B cell (primary cell): ENCODE measurements at regions not wholly inside any gene's neighbourhood (a gene's known extent, or its start where the extent isn't known, plus 50 kb on each side); places are given as distances from the start of the nearest gene placed in this dataset.

ENCODE experiments used
- ATAC-seq: fragments of 200-7000 bp; cut with Tn5 transposase; one replicate; pipeline ENCODE4 v1.10.0; 2021; ENCODE audit warnings: low read depth, mild to moderate bottlenecking, moderate number of reproducible peaks, moderate library complexity
- CTCF ChIA-PET: fragments of 350-600 bp; sonication (Branson Sonifier 250); formaldehyde crosslinking; loops from one replicate; lab custom pipeline; 2021; ENCODE audit warnings: antibody characterized with exemption, inconsistent platforms; lab: Charles Lee
- POLR2A ChIA-PET: fragments of 350-600 bp; sonication (Branson Sonifier 250); formaldehyde crosslinking; loops from one replicate; lab custom pipeline; 2021; ENCODE audit warnings: antibody characterized with exemption; lab: Charles Lee
- DNase-seq: peaks from one replicate; pipeline ENCODE4 v3.0.0; 2013
- H2AFZ ChIP-seq: 2 replicates; pipeline ENCODE4 v1.6.1; 2012; ENCODE audit warnings: mild to moderate bottlenecking, low read depth, low read length; ENCODE audit not compliant: insufficient read depth, poor library complexity, severe bottlenecking
- H3K27ac ChIP-seq, 2 donors: 1 replicate in 1 of 2; 2 replicates in 1 of 2; pipeline ENCODE4 v1.5.1; 2012 to 2013; ENCODE audit warnings: low read length in 2 of 2, mild to moderate bottlenecking in 2 of 2, moderate library complexity in 1 of 2
- H3K27me3 ChIP-seq, 4 experiments: fragments of 200-600 bp in 1 of 4; sonication (generic) in 1 of 4; replicated peaks in 1 of 4; 1 replicate in 2 of 4; 2 replicates in 2 of 4; pipeline versions ENCODE4 v1.6.1 to v1.7.0; 2013 to 2016; ENCODE audit warnings: low read length in 3 of 4, mild to moderate bottlenecking in 2 of 4, mixed read lengths in 1 of 4, moderate library complexity in 1 of 4; ENCODE audit not compliant: insufficient read depth in 4 of 4, control insufficient read depth in 3 of 4; ENCODE audit errors: control extremely low read depth in 1 of 4
- H3K36me3 ChIP-seq, 2 experiments: replicated peaks in 1 of 2; 1 replicate in 1 of 2; 2 replicates in 1 of 2; pipeline versions ENCODE4 v1.6.1 to v1.7.1; 2013; ENCODE audit warnings: low read length in 1 of 2; ENCODE audit not compliant: insufficient read depth in 2 of 2, control insufficient read depth in 1 of 2; ENCODE audit errors: control extremely low read depth in 1 of 2, extremely low read depth in 1 of 2
- H3K4me1 ChIP-seq, 2 donors: fragments of 200-600 bp in 1 of 2; sonication (generic) in 1 of 2; 1 replicate in 1 of 2; 2 replicates in 1 of 2; pipeline versions ENCODE4 v1.5.1 to v1.6.1; 2013 to 2017; ENCODE audit warnings: low read length in 2 of 2; ENCODE audit not compliant: control insufficient read depth in 2 of 2, insufficient read depth in 2 of 2
- H3K4me2 ChIP-seq: replicated peaks from 2 replicates; pipeline ENCODE3; 2012; ENCODE audit warnings: mild to moderate bottlenecking, low read depth, low read length; ENCODE audit not compliant: poor library complexity, severe bottlenecking
- H3K4me3 ChIP-seq, 5 experiments: fragments of 200-600 bp in 1 of 5; sonication (generic) in 1 of 5; 1 replicate in 3 of 5; 2 replicates in 2 of 5; pipeline versions ENCODE4 v1.5.1 to v1.7.0; 2011 to 2016; ENCODE audit warnings: low read length in 4 of 5, mild to moderate bottlenecking in 4 of 5, low read depth in 2 of 5, control low read depth in 1 of 5, moderate library complexity in 1 of 5; ENCODE audit not compliant: insufficient read depth in 1 of 5; ENCODE audit errors: control extremely low read depth in 1 of 5, extremely low read depth in 1 of 5
- H3K79me2 ChIP-seq: fragments of 200-600 bp; sonication (generic); one replicate; pipeline ENCODE4 v1.6.0; 2016; ENCODE audit warnings: low read length; ENCODE audit not compliant: control insufficient read depth, insufficient read depth
- H3K9ac ChIP-seq: fragments of 200-600 bp; sonication (generic); 2 replicates; pipeline ENCODE4 v1.6.1; 2017; ENCODE audit warnings: mild to moderate bottlenecking, low read length, moderate library complexity
- H3K9me3 ChIP-seq, 3 donors: one replicate each; pipeline versions ENCODE4 v1.6.1 to v1.7.1; 2013; ENCODE audit warnings: low read length in 2 of 3; ENCODE audit not compliant: control insufficient read depth in 2 of 3, insufficient read depth in 1 of 3; ENCODE audit errors: control extremely low read depth in 1 of 3
- H4K20me1 ChIP-seq: 2 replicates; pipeline ENCODE4 v1.6.0; 2012; ENCODE audit warnings: mild to moderate bottlenecking, low read length; ENCODE audit not compliant: insufficient read depth, control insufficient read depth, poor library complexity, severe bottlenecking
- H3K27ac Mint-ChIP-seq: one replicate; pipeline ENCODE4 v1.8.0; 2021; ENCODE audit warnings: mixed read lengths
- H3K27me3 Mint-ChIP-seq: one replicate; pipeline ENCODE4 v1.8.0; 2021; ENCODE audit warnings: mixed read lengths
- H3K4me1 Mint-ChIP-seq: one replicate; pipeline ENCODE4 v1.8.0; 2021; ENCODE audit warnings: mixed read lengths
- H3K4me3 Mint-ChIP-seq: one replicate; pipeline ENCODE4 v1.8.0; 2021; ENCODE audit warnings: mixed read lengths
- H3K9me3 Mint-ChIP-seq: one replicate; pipeline ENCODE4 v1.8.0; 2022; ENCODE audit warnings: mixed read lengths; ENCODE audit not compliant: insufficient read depth
- EZH2 ChIP-seq: IDR thresholded peaks from 2 replicates; pipeline ENCODE4 v1.6.1; 2012; ENCODE audit warnings: borderline replicate concordance, low read depth, mild to moderate bottlenecking, moderate library complexity, low read length; ENCODE audit not compliant: insufficient read depth, poor library complexity, severe bottlenecking
- WGBS: methylation state at CpG from one replicate; pipeline ENCODE4 v1.1.5; 2013; ENCODE audit warnings: missing lambda C conversion rate; ENCODE audit not compliant: insufficient coverage; 5-methylcytosine and 5-hydroxymethylcytosine counted together
- intact Hi-C: fragments of 100-400 bp; cut with micrococcal nuclease; formaldehyde crosslinking; loops from one replicate; pipeline ENCODE4 v1.10.0; 2022
- TF ChIP-seq, protein P1 (sequence below): fragments of 200-600 bp; IDR thresholded peaks from one replicate; pipeline ENCODE4 v1.8.0; 2022; ENCODE audit warnings: antibody characterized with exemption, mild to moderate bottlenecking

DNA sequence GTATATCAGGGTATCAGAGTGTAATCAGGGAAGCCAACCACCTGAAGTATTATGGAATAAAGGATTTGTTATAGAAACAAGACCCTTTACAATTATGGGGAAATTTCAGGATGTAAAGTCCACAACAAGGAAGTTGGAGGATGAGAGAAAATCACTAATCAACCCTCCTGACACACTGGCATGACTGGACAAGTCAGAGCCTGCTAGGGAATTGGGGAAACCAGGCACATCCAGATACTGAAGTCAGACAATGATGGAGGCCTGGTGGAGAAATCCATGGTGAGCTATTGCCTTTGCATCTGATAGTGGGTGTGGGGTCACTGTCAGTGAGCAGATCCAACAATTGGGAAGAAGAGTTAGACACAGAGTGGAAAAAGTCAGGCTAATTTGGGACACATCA lies 158.8 kb upstream of the FBXO11 start:
- no peak overlapping the region for H3K27ac Mint-ChIP-seq
- peaks cover 1% of the 10 kb centered on the region for H3K4me1 Mint-ChIP-seq
- H3K9me3 Mint-ChIP-seq, result no peaks in the 10 kb centered on the region
- H3K9me3 ChIP-seq, result peaks cover 0 to 5% (median 1%) of the 10 kb centered on the region in 3 donors
- intact Hi-C loops, result no loop called here
- H3K4me3 Mint-ChIP-seq, result no peak overlapping the region
- ATAC-seq, result no peak
- H3K4me2 ChIP-seq, result no peak overlapping the region
- H3K9ac ChIP-seq, result no peak overlapping the region
- H3K4me1 ChIP-seq, result no peaks in the 10 kb centered on the region
- H4K20me1 ChIP-seq, result no peaks in the 10 kb centered on the region
- POLR2A ChIA-PET, result no interaction called here
- H3K27me3 Mint-ChIP-seq, result peaks cover 34% of the 10 kb centered on the region
- no peaks in the 10 kb centered on the region for H3K79me2 ChIP-seq
- no peak overlapping the region for H3K4me3 ChIP-seq
- no peaks in the 10 kb centered on the region for H3K36me3 ChIP-seq
- TF ChIP-seq, protein P1, sequence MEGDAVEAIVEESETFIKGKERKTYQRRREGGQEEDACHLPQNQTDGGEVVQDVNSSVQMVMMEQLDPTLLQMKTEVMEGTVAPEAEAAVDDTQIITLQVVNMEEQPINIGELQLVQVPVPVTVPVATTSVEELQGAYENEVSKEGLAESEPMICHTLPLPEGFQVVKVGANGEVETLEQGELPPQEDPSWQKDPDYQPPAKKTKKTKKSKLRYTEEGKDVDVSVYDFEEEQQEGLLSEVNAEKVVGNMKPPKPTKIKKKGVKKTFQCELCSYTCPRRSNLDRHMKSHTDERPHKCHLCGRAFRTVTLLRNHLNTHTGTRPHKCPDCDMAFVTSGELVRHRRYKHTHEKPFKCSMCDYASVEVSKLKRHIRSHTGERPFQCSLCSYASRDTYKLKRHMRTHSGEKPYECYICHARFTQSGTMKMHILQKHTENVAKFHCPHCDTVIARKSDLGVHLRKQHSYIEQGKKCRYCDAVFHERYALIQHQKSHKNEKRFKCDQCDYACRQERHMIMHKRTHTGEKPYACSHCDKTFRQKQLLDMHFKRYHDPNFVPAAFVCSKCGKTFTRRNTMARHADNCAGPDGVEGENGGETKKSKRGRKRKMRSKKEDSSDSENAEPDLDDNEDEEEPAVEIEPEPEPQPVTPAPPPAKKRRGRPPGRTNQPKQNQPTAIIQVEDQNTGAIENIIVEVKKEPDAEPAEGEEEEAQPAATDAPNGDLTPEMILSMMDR, result no peak
- TF ChIP-seq EZH2, result no peak
- H2AFZ ChIP-seq, result no peak overlapping the region
- peaks cover 0 to 3% (median 0%) of the 10 kb centered on the region in 4 experiments for H3K27me3 ChIP-seq
- H3K27ac ChIP-seq, result no peak overlapping the region
- DNase-seq, result no peak
- CTCF ChIA-PET, result no interaction called here

DNA sequence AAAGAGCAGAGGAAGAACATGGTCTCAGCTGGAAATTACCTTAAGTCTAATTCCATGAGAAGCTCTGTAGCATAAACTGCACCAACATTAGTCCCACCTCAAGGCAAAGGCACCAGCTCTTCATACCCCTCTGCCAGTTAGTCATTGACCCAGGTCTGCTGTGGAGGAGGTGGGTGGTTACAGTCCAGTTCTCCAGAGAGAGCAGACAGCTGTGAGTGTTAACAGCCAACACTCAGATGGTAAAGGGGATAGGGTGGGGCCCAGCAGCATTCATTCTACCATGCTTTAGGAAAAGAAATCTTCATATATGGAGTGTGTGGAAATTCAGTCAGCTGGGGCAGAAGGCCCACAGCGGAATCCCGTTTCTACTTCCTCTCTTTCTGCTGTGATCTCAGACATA lies 159.7 kb upstream of the FBXO11 start:
- H3K4me3 ChIP-seq, result no peak overlapping the region
- H3K36me3 ChIP-seq, result no peaks in the 10 kb centered on the region
- no peak overlapping the region for H3K27ac ChIP-seq
- POLR2A ChIA-PET, result no interaction called here
- WGBS, result 70% methylated on average over 2 of the region's 2 CpGs
- Mint-ChIP-seq H3K27ac (no peak overlapping the region), H3K9me3 (no peaks in the 10 kb centered on the region), H3K4me3 (no peak overlapping the region), H3K4me1 (peaks cover 1% of the 10 kb centered on the region), H3K27me3 (peaks cover 30% of the 10 kb centered on the region)
- H3K9me3 ChIP-seq, result peaks cover 0 to 5% (median 1%) of the 10 kb centered on the region in 3 donors
- no peaks in the 10 kb centered on the region for H3K79me2 ChIP-seq
- intact Hi-C loops, result no loop called here
- no peak overlapping the region for H2AFZ ChIP-seq
- no peaks in the 10 kb centered on the region for H4K20me1 ChIP-seq
- H3K4me1 ChIP-seq, result no peaks in the 10 kb centered on the region
- H3K9ac ChIP-seq, result no peak overlapping the region
- H3K4me2 ChIP-seq, result no peak overlapping the region
- peaks cover 0 to 3% (median 0%) of the 10 kb centered on the region in 4 experiments for H3K27me3 ChIP-seq
- TF ChIP-seq EZH2, result no peak
- TF ChIP-seq, protein P1, result no peak
- CTCF ChIA-PET, result interaction anchor here (0.6 kb wide), 1 partner anchor 179 kb away, joined by 3 read pairs; no protein-coding TSS in a partner anchor
- DNase-seq (no peak), ATAC-seq (no peak)
